ENCODE measurements at regions not wholly inside any gene's neighbourhood (a gene's known extent, or its start where the extent isn't known, plus 50 kb on each side); places are given as distances from the start of the nearest gene placed in this dataset.

DNA sequence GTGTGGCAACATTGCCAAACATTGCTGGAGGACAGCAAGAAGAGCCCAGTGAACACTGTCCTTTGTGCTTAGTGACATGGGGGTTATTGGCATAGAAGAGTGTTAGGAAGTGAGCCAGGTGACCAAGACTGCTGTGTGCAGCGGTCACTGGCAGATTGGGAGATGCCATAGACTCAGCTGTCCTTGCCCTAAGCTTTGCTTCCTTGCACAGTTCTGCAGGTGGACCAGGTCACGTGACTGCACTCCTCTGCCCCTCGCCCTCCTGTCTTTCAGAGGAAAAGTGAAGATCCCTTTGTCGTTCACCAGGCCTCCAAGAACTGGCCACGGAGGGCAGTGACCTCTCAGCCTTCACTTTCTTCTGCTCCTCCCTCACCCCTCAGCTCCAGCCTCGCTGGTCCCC is 215.6 kb upstream of the SMIM21 start:
- no peaks in the 10 kb centered on the region for H3K36me3 ChIP-seq (replicated peaks; ENCODE audit: insufficient read depth, low read length)
- H3K79me2 ChIP-seq (ENCODE audit: low read length): no peaks in the 10 kb centered on the region
- no peaks in the 10 kb centered on the region for H4K20me1 ChIP-seq (ENCODE audit: insufficient read depth, low read length)
- H3K9me2 ChIP-seq (replicated peaks; ENCODE audit: insufficient read depth, low read length): no peaks in the 10 kb centered on the region
- H3K4me2 ChIP-seq (ENCODE audit: low read depth, low read length): no peak overlapping the region
- no peak for DNase-seq
- TF ChIP-seq EZH2phosphoT487 (IDR thresholded peaks at IDR 0.05; ENCODE audit: low read length) (no peak), EZH2 (optimal IDR thresholded peaks at IDR 0.05; ENCODE audit: low read depth, low read length) (no peak)
- TF ChIP-seq, protein P1, sequence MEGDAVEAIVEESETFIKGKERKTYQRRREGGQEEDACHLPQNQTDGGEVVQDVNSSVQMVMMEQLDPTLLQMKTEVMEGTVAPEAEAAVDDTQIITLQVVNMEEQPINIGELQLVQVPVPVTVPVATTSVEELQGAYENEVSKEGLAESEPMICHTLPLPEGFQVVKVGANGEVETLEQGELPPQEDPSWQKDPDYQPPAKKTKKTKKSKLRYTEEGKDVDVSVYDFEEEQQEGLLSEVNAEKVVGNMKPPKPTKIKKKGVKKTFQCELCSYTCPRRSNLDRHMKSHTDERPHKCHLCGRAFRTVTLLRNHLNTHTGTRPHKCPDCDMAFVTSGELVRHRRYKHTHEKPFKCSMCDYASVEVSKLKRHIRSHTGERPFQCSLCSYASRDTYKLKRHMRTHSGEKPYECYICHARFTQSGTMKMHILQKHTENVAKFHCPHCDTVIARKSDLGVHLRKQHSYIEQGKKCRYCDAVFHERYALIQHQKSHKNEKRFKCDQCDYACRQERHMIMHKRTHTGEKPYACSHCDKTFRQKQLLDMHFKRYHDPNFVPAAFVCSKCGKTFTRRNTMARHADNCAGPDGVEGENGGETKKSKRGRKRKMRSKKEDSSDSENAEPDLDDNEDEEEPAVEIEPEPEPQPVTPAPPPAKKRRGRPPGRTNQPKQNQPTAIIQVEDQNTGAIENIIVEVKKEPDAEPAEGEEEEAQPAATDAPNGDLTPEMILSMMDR (IDR thresholded peaks at IDR 0.05; ENCODE audit: low read length): no peak
- H3K4me1 ChIP-seq (ENCODE audit: low read length): no peaks in the 10 kb centered on the region
- no peak overlapping the region for H2AFZ ChIP-seq (ENCODE audit: low read length)
- H3K9ac ChIP-seq (ENCODE audit: low read length): no peak overlapping the region
- no peaks in the 10 kb centered on the region for H3K27me3 ChIP-seq (replicated peaks; ENCODE audit: insufficient read depth, low read length)
- H3K9me3 ChIP-seq (replicated peaks; ENCODE audit: insufficient read depth, low read length): no peaks in the 10 kb centered on the region
- no peaks in the 10 kb centered on the region for H3F3A ChIP-seq (ENCODE audit: insufficient read depth, low read length)
- no peak overlapping the region for H3K27ac ChIP-seq (ENCODE audit: low read length)
- H3K4me3 ChIP-seq (ENCODE audit: low read length): no peak overlapping the region

GRCh38 chr18:75639472-75639831 is 211.9 kb upstream of the SMIM21 start:
- H2AFZ ChIP-seq (ENCODE audit: low read length): no peak overlapping the region
- H3F3A ChIP-seq (ENCODE audit: insufficient read depth, low read length): no peaks in the 10 kb centered on the region
- no peaks in the 10 kb centered on the region for H4K20me1 ChIP-seq (ENCODE audit: insufficient read depth, low read length)
- H3K9me3 ChIP-seq (replicated peaks; ENCODE audit: insufficient read depth, low read length): no peaks in the 10 kb centered on the region
- H3K27me3 ChIP-seq (replicated peaks; ENCODE audit: insufficient read depth, low read length): no peaks in the 10 kb centered on the region
- no peak overlapping the region for H3K27ac ChIP-seq (ENCODE audit: low read length)
- no peak overlapping the region for H3K9ac ChIP-seq (ENCODE audit: low read length)
- DNase-seq: no peak
- H3K4me3 ChIP-seq (ENCODE audit: low read length): no peak overlapping the region
- no peaks in the 10 kb centered on the region for H3K4me1 ChIP-seq (ENCODE audit: low read length)
- no peak for TF ChIP-seq EZH2phosphoT487 (IDR thresholded peaks at IDR 0.05; ENCODE audit: low read length)
- TF ChIP-seq, protein P1 (IDR thresholded peaks at IDR 0.05; ENCODE audit: low read length): no peak
- no peaks in the 10 kb centered on the region for H3K36me3 ChIP-seq (replicated peaks; ENCODE audit: insufficient read depth, low read length)
- H3K9me2 ChIP-seq (replicated peaks; ENCODE audit: insufficient read depth, low read length): no peaks in the 10 kb centered on the region
- no peak overlapping the region for H3K4me2 ChIP-seq (ENCODE audit: low read depth, low read length)
- H3K79me2 ChIP-seq (ENCODE audit: low read length): no peaks in the 10 kb centered on the region

DNA sequence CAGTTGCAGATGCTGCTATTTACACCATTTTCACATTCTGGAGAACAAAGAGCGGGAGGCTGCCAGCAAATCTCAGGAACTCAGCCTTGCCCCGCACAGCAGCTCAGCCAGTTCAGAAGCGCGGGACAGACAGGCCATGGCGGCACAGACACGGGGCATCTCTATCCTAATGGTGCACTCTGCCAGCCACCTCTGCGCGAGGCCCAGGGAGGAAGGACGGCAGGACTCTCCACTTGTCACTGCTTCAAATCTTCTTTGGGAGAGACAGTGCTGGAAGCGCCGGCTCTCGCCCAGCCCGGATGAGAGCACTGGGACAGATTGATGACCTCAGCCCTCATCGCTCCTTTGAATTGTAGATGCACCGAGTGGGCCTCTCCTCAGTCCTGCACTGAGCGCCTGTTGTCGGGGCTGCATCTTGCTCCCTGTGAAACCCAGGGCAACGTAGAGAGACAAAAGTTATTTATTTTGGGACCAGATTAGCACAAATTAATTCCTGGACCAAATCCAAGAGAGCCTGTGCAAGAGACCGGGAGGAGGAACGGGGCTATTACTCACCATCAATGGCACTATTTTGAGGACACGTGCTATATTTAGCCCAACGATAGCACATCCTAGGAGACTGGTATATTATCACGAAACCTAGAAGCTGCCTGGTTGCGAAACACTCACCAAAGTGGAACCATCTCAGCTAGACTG is 211.4 kb upstream of the SMIM21 start:
- Histone ChIP-seq H4K20me1 (ENCODE audit: insufficient read depth, low read length) (no peaks in the 10 kb centered on the region), H3K27me3 (replicated peaks; ENCODE audit: insufficient read depth, low read length) (no peaks in the 10 kb centered on the region), H3K79me2 (ENCODE audit: low read length) (no peaks in the 10 kb centered on the region), H3F3A (ENCODE audit: insufficient read depth, low read length) (no peaks in the 10 kb centered on the region), H3K4me1 (ENCODE audit: low read length) (no peaks in the 10 kb centered on the region), H3K4me3 (ENCODE audit: low read length) (no peak overlapping the region), H3K27ac (ENCODE audit: low read length) (no peak overlapping the region), H3K9ac (ENCODE audit: low read length) (no peak overlapping the region), H3K9me3 (replicated peaks; ENCODE audit: insufficient read depth, low read length) (no peaks in the 10 kb centered on the region), H3K9me2 (replicated peaks; ENCODE audit: insufficient read depth, low read length) (no peaks in the 10 kb centered on the region), H2AFZ (ENCODE audit: low read length) (no peak overlapping the region), H3K36me3 (replicated peaks; ENCODE audit: insufficient read depth, low read length) (no peaks in the 10 kb centered on the region), H3K4me2 (ENCODE audit: low read depth, low read length) (no peak overlapping the region)
- DNase-seq: no peak
- TF ChIP-seq EZH2phosphoT487 (IDR thresholded peaks at IDR 0.05; ENCODE audit: low read length): no peak
- TF ChIP-seq EZH2 (optimal IDR thresholded peaks at IDR 0.05; ENCODE audit: low read depth, low read length): no peak
- TF ChIP-seq, protein P1 (IDR thresholded peaks at IDR 0.05; ENCODE audit: low read length): no peak
